K562 (cell line): ENCODE measurements at regions not wholly inside any gene's neighbourhood (a gene's known extent, or its start where the extent isn't known, plus 50 kb on each side); places are given as distances from the start of the nearest gene placed in this dataset.

Experiments used
- ATAC-seq: fragments of 200-7000 bp; cut with Tn5 transposase; 3 replicates; pipeline ENCODE4 v1.9.1; 2020; ENCODE audit warnings: moderate library complexity
- BruUV-seq: library from RNA; stranded (reverse); fragments of 400-500 nt; replicated peaks from 2 replicates; lab custom pipeline; 2021; lab: Mats Ljungman, UMichigan
- CTCF ChIA-PET: fragments of 300-600 bp; formaldehyde crosslinking; extraction: SDS; loops from one replicate; lab custom pipeline; 2021; ENCODE audit warnings: low intra/inter-chr PET ratio; lab: Yijun Ruan, JAX
- POLR2A ChIA-PET: fragments of 300-600, 350-650 bp; sonication (Branson Sonifier 250); formaldehyde crosslinking; extraction: SDS; loops from one replicate; lab custom pipeline; 2021; ENCODE audit warnings: antibody characterized with exemption, inconsistent platforms; lab: Yijun Ruan, JAX
- DNase-seq, 4 experiments: peaks; one replicate each; pipeline versions ENCODE4 v3.0.0 to v3.0.0-alpha.2; 2011 to 2018; ENCODE audit warnings: low spot score in 3 of 4, mixed read lengths in 3 of 4; ENCODE audit errors: extremely low read depth in 1 of 4
- FAIRE-seq: peaks from 2 replicates; lab custom pipeline; 2011; peaks lifted over from hg19 to GRCh38; lab: Jason Lieb, UNC
- H2AFZ ChIP-seq: 2 replicates; pipeline ENCODE4 v1.6.0; 2011; ENCODE audit warnings: low read depth, low read length, control low read depth, inconsistent platforms
- H3K27ac ChIP-seq: fragments of 200-600 bp; 3 replicates; pipeline ENCODE4 v1.8.0; 2011; ENCODE audit warnings: low read depth, mild to moderate bottlenecking, control low read depth, inconsistent platforms, low read length, moderate library complexity, mixed read lengths; ENCODE audit errors: extremely low read depth
- H3K27me3 ChIP-seq, 2 experiments: fragments of 300-600 bp in 1 of 2; 2 replicates in 1 of 2; 3 replicates in 1 of 2; pipeline versions ENCODE4 v1.6.0 to v1.8.0; 2011; ENCODE audit warnings: inconsistent platforms in 2 of 2, low read length in 2 of 2, mild to moderate bottlenecking in 1 of 2, mixed read lengths in 1 of 2, moderate library complexity in 1 of 2; ENCODE audit not compliant: control insufficient read depth in 2 of 2, insufficient read depth in 2 of 2
- H3K36me3 ChIP-seq: fragments of 300-600 bp; 3 replicates; pipeline ENCODE4 v1.8.0; 2011; ENCODE audit warnings: mild to moderate bottlenecking, low read length, inconsistent platforms; ENCODE audit not compliant: control insufficient read depth, insufficient read depth
- H3K4me1 ChIP-seq, 2 experiments: fragments of 200-600 bp in 1 of 2; replicated peaks in 1 of 2; 2 replicates in 1 of 2; 3 replicates in 1 of 2; pipeline versions ENCODE4 v1.5.1 to v1.8.0; 2011; ENCODE audit warnings: inconsistent platforms in 2 of 2, low read length in 2 of 2, mild to moderate bottlenecking in 1 of 2, mixed read lengths in 1 of 2, moderate library complexity in 1 of 2; ENCODE audit not compliant: control insufficient read depth in 2 of 2, insufficient read depth in 2 of 2
- H3K4me2 ChIP-seq: 2 replicates; pipeline ENCODE4 v1.6.1; 2011; ENCODE audit warnings: low read length, control low read depth, inconsistent platforms, mixed read lengths; ENCODE audit not compliant: insufficient read depth
- H3K4me3 ChIP-seq: fragments of 200-600 bp; sonication (generic), shearing (Covaris generic); 2 replicates; pipeline ENCODE4 v1.5.1; 2016; ENCODE audit warnings: control low read depth, inconsistent platforms
- H3K79me2 ChIP-seq: fragments of 200-600 bp; 3 replicates; pipeline ENCODE4 v1.8.0; 2011; ENCODE audit warnings: low read length, inconsistent platforms; ENCODE audit not compliant: control insufficient read depth, insufficient read depth
- H3K9ac ChIP-seq, 2 experiments: 2 replicates each; pipeline versions ENCODE4 v1.6.0 to v1.6.1; 2011; ENCODE audit warnings: low read depth in 2 of 2, low read length in 2 of 2, control low read depth in 1 of 2, inconsistent platforms in 1 of 2, mild to moderate bottlenecking in 1 of 2, mixed read lengths in 1 of 2; ENCODE audit not compliant: insufficient read depth in 1 of 2
- H3K9me1 ChIP-seq: one replicate; pipeline ENCODE4 v1.6.0; 2011; ENCODE audit warnings: inconsistent platforms, mild to moderate bottlenecking, low read length, moderate library complexity; ENCODE audit not compliant: control insufficient read depth, insufficient read depth
- H3K9me3 ChIP-seq: replicated peaks from 2 replicates; pipeline ENCODE4 v1.5.1; 2011; ENCODE audit warnings: low read depth, low read length, inconsistent platforms; ENCODE audit not compliant: control insufficient read depth, insufficient read depth
- H4K20me1 ChIP-seq: replicated peaks from 2 replicates; pipeline ENCODE4 v1.6.1; 2011; ENCODE audit warnings: low read length, inconsistent platforms, mixed read lengths; ENCODE audit not compliant: control insufficient read depth, insufficient read depth
- RFX1 ChIP-seq: fragments of 450-650 bp; IDR thresholded peaks from 2 replicates; pipeline ENCODE4 v1.6.1; 2016; ENCODE audit warnings: mild to moderate bottlenecking, moderate library complexity
- ZNF512 ChIP-seq: IDR thresholded peaks from 2 replicates; pipeline ENCODE4 v1.6.1; 2016; ENCODE audit warnings: missing genetic modification characterization, missing compliant biosample characterization
- WGBS: fragments of 100-300 bp; shearing (Covaris generic); methylation state at CpG from one replicate; pipeline ENCODE4 v1.1.6; 2016; ENCODE audit warnings: low coverage, mixed read lengths; ENCODE audit not compliant: insufficient coverage; ENCODE audit errors: missing lambda C conversion rate; 5-methylcytosine and 5-hydroxymethylcytosine counted together
- in situ Hi-C: fragments of 300-500 bp; cut with MboI; formaldehyde crosslinking; loops from 4 replicates; pipeline ENCODE4 v1.15.0; 2018; ENCODE audit warnings: inconsistent platforms, mixed read lengths
- intact Hi-C: fragments of 100-400 bp; cut with micrococcal nuclease; formaldehyde crosslinking; loops from 2 replicates; pipeline ENCODE4 v1.14.2; 2022

DNA sequence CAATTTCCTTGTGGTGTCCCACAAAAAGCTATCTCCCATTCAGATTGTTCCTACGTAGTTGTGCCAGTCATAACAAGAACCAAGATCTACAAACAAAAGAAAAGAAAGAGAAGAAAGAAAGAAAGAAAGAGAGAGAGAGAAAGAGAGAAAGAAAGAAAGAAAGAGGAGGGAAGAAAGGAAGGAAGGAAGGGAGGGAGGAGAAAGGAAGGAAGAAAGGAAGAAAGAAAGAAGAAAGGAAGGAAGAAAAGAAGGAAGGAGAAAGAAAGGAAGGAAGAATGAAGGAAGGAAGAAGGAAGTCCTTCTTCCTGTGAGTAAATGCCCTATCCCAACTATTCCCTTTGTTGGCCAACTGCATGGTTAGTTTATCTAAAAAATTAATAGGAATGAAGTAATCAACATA lies 366.0 kb downstream of the DHRSX start:
- H3K4me1 ChIP-seq, result no peaks in the 10 kb centered on the region
- H3K4me3 ChIP-seq, result no peak overlapping the region
- H2AFZ ChIP-seq, result no peak overlapping the region
- ATAC-seq (no peak), FAIRE-seq (no peak), DNase-seq (no peak)
- in situ Hi-C loops, result loop anchor here (5.0 to 25.0 kb wide), 3 partner anchors 192 to 822 kb away; no protein-coding TSS in a partner anchor
- intact Hi-C loops, result no loop called here
- H3K36me3 ChIP-seq, result no peaks in the 10 kb centered on the region
- H3K9ac ChIP-seq, result no peak overlapping the region
- no CpG with 5 or more reads among the region's 1 CpG for WGBS
- H3K4me2 ChIP-seq, result no peak overlapping the region
- no peaks in the 10 kb centered on the region for H3K9me3 ChIP-seq
- H4K20me1 ChIP-seq, result no peaks in the 10 kb centered on the region
- H3K79me2 ChIP-seq, result no peaks in the 10 kb centered on the region
- no peak overlapping the region for H3K27ac ChIP-seq
- BruUV-seq, result no TSS peak
- H3K9me1 ChIP-seq, result no peaks in the 10 kb centered on the region
- CTCF ChIA-PET, result no interaction called here
- TF ChIP-seq ZNF512 (tag) (0 out of 2 replicates have a peak, but pooled peaks have one; percentile 26), RFX1 (no peak)
- POLR2A ChIA-PET, result no interaction called here
- no peaks in the 10 kb centered on the region for H3K27me3 ChIP-seq
